ENCODE measurements at regions not wholly inside any gene's neighbourhood (a gene's known extent, or its start where the extent isn't known, plus 50 kb on each side); places are given as distances from the start of the nearest gene placed in this dataset.

GRCh38 chr10:63064706-63065105 lies 68.4 kb upstream of the NRBF2 start:
- no peak for ATAC-seq
- POLR2A ChIA-PET, result no interaction called here

More at GRCh38 chr10:63064706-63065105, 68.4 kb upstream of the NRBF2 start:
- H3K4me2 ChIP-seq (ENCODE audit: control insufficient read depth, insufficient read depth), result no peak overlapping the region
- SMC1A ChIA-PET (ENCODE audit: uncharacterized antibody, unreplicated experiment), result interaction anchor here (0.8 to 1.4 kb wide), 6 partner anchors 9 to 627 kb away, joined by 3 to 4 read pairs (median 3); no protein-coding TSS in a partner anchor
- no TSS peak for BruUV-seq (replicated peaks)
- no peaks in the 10 kb centered on the region for H3K36me3 ChIP-seq (ENCODE audit: control insufficient read depth in 2 of 2, insufficient read depth in 2 of 2, low read length in 1 of 2)
- no peak overlapping the region for H3K27ac ChIP-seq (ENCODE audit: control insufficient read depth, insufficient read depth)
- no peaks in the 10 kb centered on the region; a peak in 1 of 4 replicates for H3K27me3 ChIP-seq (replicated peaks in 1 of 2; ENCODE audit: control insufficient read depth in 2 of 2, insufficient read depth in 2 of 2, low read length in 1 of 2)
- no peak overlapping the region for H3K4me3 ChIP-seq
- H3K9ac ChIP-seq (ENCODE audit: control insufficient read depth, insufficient read depth, low read length), result no peak overlapping the region
- H3K79me2 ChIP-seq (ENCODE audit: control insufficient read depth, insufficient read depth, low read length), result no peaks in the 10 kb centered on the region
- CTCF ChIA-PET, result interaction anchor here (1.5 to 2.6 kb wide), 2 partner anchors 11 to 13 kb away, joined by 4 to 7 read pairs; no protein-coding TSS in a partner anchor
- no peaks in the 10 kb centered on the region for H4K20me1 ChIP-seq (ENCODE audit: control insufficient read depth, insufficient read depth)
- TF ChIP-seq MLLT1 (IDR thresholded peaks at IDR 0.05) (no peak), PRDM15 (CRISPR knock-in tag; IDR thresholded peaks at IDR 0.05) (no peak), IRF4 (IDR thresholded peaks at IDR 0.05; ENCODE audit: low read depth, low read length) (no peak), NFYA (IDR thresholded peaks at IDR 0.05; ENCODE audit: borderline replicate concordance, low read depth, low read length) (no peak), RELA (IDR thresholded peaks at IDR 0.05; ENCODE audit: borderline replicate concordance, partially characterized antibody) (no peak), RCOR1 (conservative IDR thresholded peaks at IDR 0.05; ENCODE audit: low read depth, low read length) (no peak), NFXL1 (IDR thresholded peaks at IDR 0.05; ENCODE audit: borderline replicate concordance) (no peak), REST (IDR thresholded peaks at IDR 0.05; ENCODE audit: low read depth, low read length) (no peak), ZBTB4 (CRISPR knock-in tag; IDR thresholded peaks at IDR 0.05) (no peak)
- DNase-seq (ENCODE audit: low read depth, low spot score), result no peak
- no peak overlapping the region for H2AFZ ChIP-seq (ENCODE audit: control insufficient read depth, low read depth, low read length)
- intact Hi-C loops (cut with micrococcal nuclease; ENCODE audit: unreplicated experiment), result no loop called here
- H3K4me1 ChIP-seq (ENCODE audit: control insufficient read depth, insufficient read depth, low read length), result no peaks in the 10 kb centered on the region
- no peaks in the 10 kb centered on the region for H3K9me3 ChIP-seq (replicated peaks; ENCODE audit: control insufficient read depth, insufficient read depth, low read length)
- in situ Hi-C loops (cut with MboI), result no loop called here
- RAD21 ChIA-PET (ENCODE audit: unreplicated experiment), result no interaction called here
- FAIRE-seq, result no peak
- 49% methylated on average over 4 of the region's 4 CpGs for WGBS (ENCODE audit: insufficient coverage, insufficient replicate concordance, low lambda C conversion rate, missing lambda C conversion rate)
